Endothelial cell of umbilical vein (primary cell): ENCODE measurements at regions not wholly inside any gene's neighbourhood (a gene's known extent, or its start where the extent isn't known, plus 50 kb on each side); places are given as distances from the start of the nearest gene placed in this dataset.
A peak's percentile ranks its signal among the peaks of the same experiment; 100 is the strongest.

Experiments used
- BruUV-seq: library from RNA; stranded (reverse); fragments of 400-500 nt; replicated peaks from 2 replicates; lab custom pipeline; 2021; lab: Mats Ljungman, UMichigan
- CTCF ChIA-PET: fragments of 300-600, 350-600 bp; sonication (Branson Sonifier 250); formaldehyde crosslinking; loops from one replicate; lab custom pipeline; 2021; ENCODE audit warnings: antibody characterized with exemption, inconsistent platforms; lab: Charles Lee
- POLR2A ChIA-PET: fragments of 300-600, 350-600 bp; sonication (Branson Sonifier 250); formaldehyde crosslinking; loops from one replicate; lab custom pipeline; 2021; ENCODE audit warnings: antibody characterized with exemption, inconsistent platforms; lab: Charles Lee
- DNase-seq: peaks from one replicate; pipeline ENCODE4 v3.0.0-alpha.2; 2011; ENCODE audit warnings: low read depth, low spot score
- FAIRE-seq: peaks from 2 replicates; lab custom pipeline; 2011; peaks lifted over from hg19 to GRCh38; lab: Jason Lieb, UNC
- H2AFZ ChIP-seq: 2 replicates; pipeline ENCODE4 v1.6.0; 2012; ENCODE audit warnings: low read depth, low read length, control low read depth, inconsistent platforms
- H3K27ac ChIP-seq: 2 replicates; pipeline ENCODE4 v1.5.1; 2011; ENCODE audit warnings: low read depth, mild to moderate bottlenecking, control low read depth, low read length, moderate library complexity; ENCODE audit not compliant: insufficient read depth
- H3K27me3 ChIP-seq, 2 experiments: 2 replicates each; pipeline versions ENCODE4 v1.6.0 to v1.6.1; 2011; ENCODE audit warnings: low read length in 2 of 2, mixed read lengths in 1 of 2; ENCODE audit not compliant: control insufficient read depth in 2 of 2, insufficient read depth in 2 of 2
- H3K36me3 ChIP-seq, 2 experiments: 2 replicates in 1 of 2; 3 replicates in 1 of 2; pipeline ENCODE4 v1.5.1; 2011; ENCODE audit warnings: low read length in 2 of 2, mild to moderate bottlenecking in 1 of 2, moderate library complexity in 1 of 2; ENCODE audit not compliant: control insufficient read depth in 2 of 2, insufficient read depth in 2 of 2; ENCODE audit errors: extremely low read depth in 1 of 2
- H3K4me1 ChIP-seq: 3 replicates; pipeline ENCODE4 v1.5.1; 2011; ENCODE audit warnings: mild to moderate bottlenecking, low read length; ENCODE audit not compliant: control insufficient read depth, insufficient read depth; ENCODE audit errors: extremely low read depth
- H3K4me2 ChIP-seq: 2 replicates; pipeline ENCODE4 v1.6.1; 2011; ENCODE audit warnings: low read length, control low read depth, mixed read lengths; ENCODE audit not compliant: insufficient read depth
- H3K4me3 ChIP-seq, 3 experiments: fragments of 200-600 bp in 1 of 3; sonication (generic), shearing (Covaris generic) in 1 of 3; replicated peaks in 1 of 3; 2 replicates each; pipeline ENCODE4 v1.5.1; 2011 to 2016; ENCODE audit warnings: control low read depth in 3 of 3, low read length in 3 of 3, mild to moderate bottlenecking in 2 of 3, inconsistent platforms in 1 of 3, low read depth in 1 of 3, moderate library complexity in 1 of 3; ENCODE audit not compliant: insufficient read depth in 1 of 3
- H3K79me2 ChIP-seq: 2 replicates; pipeline ENCODE4 v1.6.0; 2012; ENCODE audit warnings: low read length, inconsistent platforms; ENCODE audit not compliant: control insufficient read depth, insufficient read depth
- H3K9ac ChIP-seq: replicated peaks from 2 replicates; pipeline ENCODE3; 2011; ENCODE audit warnings: low read length, control low read depth; ENCODE audit not compliant: insufficient read depth; ENCODE audit errors: extremely low read depth
- H3K9me1 ChIP-seq: replicated peaks from 3 replicates; pipeline ENCODE4 v1.6.0; 2011; ENCODE audit warnings: mild to moderate bottlenecking, low read length; ENCODE audit not compliant: control insufficient read depth, insufficient read depth; ENCODE audit errors: extremely low read depth
- H3K9me3 ChIP-seq: replicated peaks from 2 replicates; pipeline ENCODE4 v1.5.1; 2012; ENCODE audit warnings: low read length, inconsistent platforms; ENCODE audit not compliant: control insufficient read depth, insufficient read depth
- H4K20me1 ChIP-seq: replicated peaks from 2 replicates; pipeline ENCODE3; 2011; ENCODE audit warnings: mild to moderate bottlenecking, low read length; ENCODE audit not compliant: control insufficient read depth, insufficient read depth; ENCODE audit errors: extremely low read depth
- EZH2 ChIP-seq: IDR thresholded peaks from 2 replicates; pipeline ENCODE4 v1.6.1; 2012; ENCODE audit warnings: borderline replicate concordance, low read depth, mild to moderate bottlenecking, moderate library complexity, low read length, inconsistent platforms; ENCODE audit not compliant: severe bottlenecking
- FOS ChIP-seq: IDR thresholded peaks from 2 replicates; pipeline ENCODE4 v1.6.1; 2011; ENCODE audit warnings: mild to moderate bottlenecking, low read length, moderate library complexity, borderline replicate concordance; ENCODE audit not compliant: insufficient read depth
- JUN ChIP-seq: IDR thresholded peaks from 2 replicates; pipeline ENCODE4 v1.6.1; 2011; ENCODE audit warnings: borderline replicate concordance, low read depth; ENCODE audit not compliant: insufficient read length, insufficient read depth
- MAX ChIP-seq: IDR thresholded peaks from 2 replicates; pipeline ENCODE4 v1.6.1; 2011; ENCODE audit not compliant: insufficient read depth, insufficient read length
- POLR2A ChIP-seq: IDR thresholded peaks from 2 replicates; pipeline ENCODE4 v1.6.1; 2012; ENCODE audit warnings: low read depth, mild to moderate bottlenecking, control low read depth, low read length
- dilution Hi-C: fragments of 300-500 bp; cut with MboI; formaldehyde crosslinking; loops from one replicate; pipeline ENCODE4 v1.15.0; 2019; ENCODE audit warnings: low sequenced_read_pairs; ENCODE audit not compliant: extremely low pct_ligation_motif_present
- intact Hi-C: fragments of 100-400 bp; cut with micrococcal nuclease; formaldehyde crosslinking; loops from one replicate; pipeline ENCODE4 v1.10.0; 2022
- TF ChIP-seq, protein P1 (sequence below), 2 donors: IDR thresholded peaks; 1 replicate in 1 of 2; 2 replicates in 1 of 2; pipeline ENCODE4 v1.5.1; 2011; ENCODE audit warnings: low read length in 2 of 2, mild to moderate bottlenecking in 2 of 2, moderate library complexity in 2 of 2, control low read depth in 1 of 2, inconsistent platforms in 1 of 2, low read depth in 1 of 2; ENCODE audit not compliant: insufficient read depth in 1 of 2; ENCODE audit errors: extremely low read depth in 1 of 2

GRCh38 chr4:116705466-116705865 lies 379.9 kb downstream of the TRAM1L1 start:
- Histone ChIP-seq H3K9ac (no peak overlapping the region), H2AFZ (no peak overlapping the region), H3K79me2 (no peaks in the 10 kb centered on the region), H3K9me1 (no peaks in the 10 kb centered on the region), H3K4me3 (no peak overlapping the region), H3K4me1 (no peaks in the 10 kb centered on the region), H3K9me3 (no peaks in the 10 kb centered on the region), H3K27ac (no peak overlapping the region), H3K27me3 (no peaks in the 10 kb centered on the region), H3K4me2 (no peak overlapping the region), H4K20me1 (no peaks in the 10 kb centered on the region), H3K36me3 (no peaks in the 10 kb centered on the region)
- ChIA-PET POLR2A (no interaction called here), CTCF (interaction anchor here (1.2 kb wide), 1 partner anchor 522 kb away, joined by 3 read pairs; no protein-coding TSS in a partner anchor)
- no peak for DNase-seq
- intact Hi-C loops (no loop called here), dilution Hi-C loops (no loop called here)
- TF ChIP-seq, protein P1, sequence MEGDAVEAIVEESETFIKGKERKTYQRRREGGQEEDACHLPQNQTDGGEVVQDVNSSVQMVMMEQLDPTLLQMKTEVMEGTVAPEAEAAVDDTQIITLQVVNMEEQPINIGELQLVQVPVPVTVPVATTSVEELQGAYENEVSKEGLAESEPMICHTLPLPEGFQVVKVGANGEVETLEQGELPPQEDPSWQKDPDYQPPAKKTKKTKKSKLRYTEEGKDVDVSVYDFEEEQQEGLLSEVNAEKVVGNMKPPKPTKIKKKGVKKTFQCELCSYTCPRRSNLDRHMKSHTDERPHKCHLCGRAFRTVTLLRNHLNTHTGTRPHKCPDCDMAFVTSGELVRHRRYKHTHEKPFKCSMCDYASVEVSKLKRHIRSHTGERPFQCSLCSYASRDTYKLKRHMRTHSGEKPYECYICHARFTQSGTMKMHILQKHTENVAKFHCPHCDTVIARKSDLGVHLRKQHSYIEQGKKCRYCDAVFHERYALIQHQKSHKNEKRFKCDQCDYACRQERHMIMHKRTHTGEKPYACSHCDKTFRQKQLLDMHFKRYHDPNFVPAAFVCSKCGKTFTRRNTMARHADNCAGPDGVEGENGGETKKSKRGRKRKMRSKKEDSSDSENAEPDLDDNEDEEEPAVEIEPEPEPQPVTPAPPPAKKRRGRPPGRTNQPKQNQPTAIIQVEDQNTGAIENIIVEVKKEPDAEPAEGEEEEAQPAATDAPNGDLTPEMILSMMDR (IDR thresholded peaks at IDR 0.05; ENCODE audit: extremely low read depth in 1 of 2, insufficient read depth in 1 of 2, low read depth in 1 of 2, low read length in 2 of 2): no peak
- no peak for TF ChIP-seq POLR2A
- TF ChIP-seq JUN: no peak
- TF ChIP-seq FOS: no peak
- no TSS peak for BruUV-seq
- no peak for FAIRE-seq

DNA sequence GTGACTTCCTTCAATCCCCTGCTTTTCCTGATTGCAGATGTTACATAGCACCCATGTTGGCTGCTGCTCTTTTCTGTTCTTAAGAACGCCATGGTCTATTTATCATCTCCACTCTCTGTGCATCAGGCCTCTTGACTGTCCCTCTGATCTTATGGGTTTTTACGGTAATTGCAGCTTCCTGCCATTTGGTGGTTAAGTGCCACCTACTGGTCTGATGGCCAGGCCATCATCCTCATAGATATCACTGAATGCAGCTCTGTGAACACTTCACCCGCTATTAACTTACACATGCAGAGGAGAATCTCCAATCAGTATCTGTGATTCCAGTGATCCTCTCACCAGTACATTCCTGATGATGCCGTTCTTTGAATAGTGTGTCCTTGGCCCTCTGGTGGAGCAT lies 382.4 kb downstream of the TRAM1L1 start:
- Histone ChIP-seq H3K36me3 (no peaks in the 10 kb centered on the region), H3K9ac (no peak overlapping the region), H4K20me1 (no peaks in the 10 kb centered on the region), H2AFZ (no peak overlapping the region), H3K27me3 (no peaks in the 10 kb centered on the region), H3K4me1 (no peaks in the 10 kb centered on the region), H3K4me3 (no peak overlapping the region), H3K9me1 (no peaks in the 10 kb centered on the region), H3K27ac (no peak overlapping the region), H3K4me2 (no peak overlapping the region), H3K79me2 (no peaks in the 10 kb centered on the region), H3K9me3 (no peaks in the 10 kb centered on the region)
- dilution Hi-C loops: no loop called here
- intact Hi-C loops: loop anchor here (1.0 kb wide), 1 partner anchor 345 kb away; no protein-coding TSS in a partner anchor
- DNase-seq (peak; percentile 26), FAIRE-seq (peak; percentile 58)
- CTCF ChIA-PET: interaction anchor here (1.0 to 2.4 kb wide), 3 partner anchors 73 to 523 kb away, joined by 3 to 20 read pairs (median 12); no protein-coding TSS in a partner anchor
- TF ChIP-seq MAX: no peak
- TF ChIP-seq, protein P1 (IDR thresholded peaks at IDR 0.05; ENCODE audit: extremely low read depth in 1 of 2, insufficient read depth in 1 of 2, low read depth in 1 of 2, low read length in 2 of 2): peak; percentile 8 to 23
- TF ChIP-seq EZH2: no peak
- TF ChIP-seq FOS: no peak
- POLR2A ChIA-PET: no interaction called here
- BruUV-seq: no TSS peak
